Right lobe of liver (tissue), 4 donors: ENCODE measurements at regions not wholly inside any gene's neighbourhood (a gene's known extent, or its start where the extent isn't known, plus 50 kb on each side); places are given as distances from the start of the nearest gene placed in this dataset.

Experiments used
- POLR2A ChIP-seq: fragments of 450-650 bp; IDR thresholded peaks from one replicate; pipeline ENCODE4 v1.6.1; 2017; ENCODE audit warnings: antibody characterized with exemption, mild to moderate bottlenecking
- TF ChIP-seq, protein P1 (sequence below), 4 donors: fragments of 200-600 bp in 3 of 4; fragments of 450-650 bp in 1 of 4; IDR thresholded peaks; one replicate each; pipeline versions ENCODE4 v1.5.1 to v1.8.0; 2016 to 2022; ENCODE audit warnings: antibody characterized with exemption in 4 of 4, mild to moderate bottlenecking in 2 of 4
- donor health status: DM: no; HTN: no; CAD: no.
- donor health status: DM: no; HTN: no; CAD: no.
- donor health status: DM: no; HTN: yes; CAD: no.

DNA sequence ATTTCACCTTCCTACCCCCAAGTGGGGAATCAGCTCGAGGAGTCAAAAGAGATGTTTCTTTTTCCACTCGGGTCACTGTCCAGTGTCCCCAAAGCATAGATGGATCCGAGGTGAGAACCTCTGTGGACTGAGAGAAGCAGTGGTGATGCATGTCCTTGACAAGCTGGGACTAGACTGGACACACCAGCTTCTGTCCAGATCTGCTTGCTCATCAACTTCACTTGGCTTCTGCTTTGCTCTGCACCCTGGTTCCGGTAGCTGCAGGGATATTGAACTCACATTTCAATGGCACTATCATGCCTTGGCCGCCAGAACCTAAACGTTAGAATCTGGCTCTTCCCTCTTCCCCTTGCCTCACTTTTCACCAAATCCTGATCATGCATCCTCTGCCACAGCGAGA lies 50.3 kb upstream of the CXCL12 start:
- TF ChIP-seq, protein P1, sequence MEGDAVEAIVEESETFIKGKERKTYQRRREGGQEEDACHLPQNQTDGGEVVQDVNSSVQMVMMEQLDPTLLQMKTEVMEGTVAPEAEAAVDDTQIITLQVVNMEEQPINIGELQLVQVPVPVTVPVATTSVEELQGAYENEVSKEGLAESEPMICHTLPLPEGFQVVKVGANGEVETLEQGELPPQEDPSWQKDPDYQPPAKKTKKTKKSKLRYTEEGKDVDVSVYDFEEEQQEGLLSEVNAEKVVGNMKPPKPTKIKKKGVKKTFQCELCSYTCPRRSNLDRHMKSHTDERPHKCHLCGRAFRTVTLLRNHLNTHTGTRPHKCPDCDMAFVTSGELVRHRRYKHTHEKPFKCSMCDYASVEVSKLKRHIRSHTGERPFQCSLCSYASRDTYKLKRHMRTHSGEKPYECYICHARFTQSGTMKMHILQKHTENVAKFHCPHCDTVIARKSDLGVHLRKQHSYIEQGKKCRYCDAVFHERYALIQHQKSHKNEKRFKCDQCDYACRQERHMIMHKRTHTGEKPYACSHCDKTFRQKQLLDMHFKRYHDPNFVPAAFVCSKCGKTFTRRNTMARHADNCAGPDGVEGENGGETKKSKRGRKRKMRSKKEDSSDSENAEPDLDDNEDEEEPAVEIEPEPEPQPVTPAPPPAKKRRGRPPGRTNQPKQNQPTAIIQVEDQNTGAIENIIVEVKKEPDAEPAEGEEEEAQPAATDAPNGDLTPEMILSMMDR (IDR thresholded peaks at IDR 0.05) = no peak
- no peak for TF ChIP-seq POLR2A
